Stimulated activated naive CD4-positive, alpha-beta T cell (primary cell): ENCODE measurements at regions not wholly inside any gene's neighbourhood (a gene's known extent, or its start where the extent isn't known, plus 50 kb on each side); places are given as distances from the start of the nearest gene placed in this dataset.

Experiments
- DNase-seq, 6 experiments: peaks; one replicate each; lab custom pipeline; 2025; lab: John Stamatoyannopoulos, UW

- DNase-seq, result no peak
Measured at GRCh38 chr1:29896300-29896699, 660.0 kb downstream of the PTPRU start.

- no peak for DNase-seq
Measured at GRCh38 chr1:29895201-29895600, 658.9 kb downstream of the PTPRU start.

GRCh38 chr1:29894311-29894710 is 658.0 kb downstream of the PTPRU start:
- no peak for DNase-seq

- DNase-seq, result no peak
Measured at GRCh38 chr1:29893806-29894205, 657.5 kb downstream of the PTPRU start.

GRCh38 chr1:29893046-29893723 is 656.9 kb downstream of the PTPRU start:
- DNase-seq, result no peak

GRCh38 chr1:29892247-29892646 is 655.9 kb downstream of the PTPRU start:
- DNase-seq, result no peak

- DNase-seq, result no peak
Measured at GRCh38 chr1:29890201-29890959, 654.1 kb downstream of the PTPRU start.

- no peak for DNase-seq
Measured at GRCh38 chr1:29889776-29890175, 653.5 kb downstream of the PTPRU start.

- no peak for DNase-seq
Measured at GRCh38 chr1:29884740-29885139, 648.4 kb downstream of the PTPRU start.

GRCh38 chr1:29883986-29884385 is 647.7 kb downstream of the PTPRU start:
- no peak for DNase-seq

GRCh38 chr1:29883411-29883832 is 647.1 kb downstream of the PTPRU start:
- no peak for DNase-seq

- DNase-seq, result no peak
Measured at GRCh38 chr1:29880556-29880955, 644.2 kb downstream of the PTPRU start.

- no peak for DNase-seq
Measured at GRCh38 chr1:29879217-29879616, 642.9 kb downstream of the PTPRU start.

- DNase-seq, result no peak
Measured at GRCh38 chr1:29878501-29878900, 642.2 kb downstream of the PTPRU start.

- no peak for DNase-seq
Measured at GRCh38 chr1:29876902-29877301, 640.6 kb downstream of the PTPRU start.

GRCh38 chr1:29876441-29876840 is 640.1 kb downstream of the PTPRU start:
- DNase-seq, result no peak

- DNase-seq, result no peak
Measured at GRCh38 chr1:29875557-29876028, 639.3 kb downstream of the PTPRU start.

- no peak for DNase-seq
Measured at GRCh38 chr1:29870621-29871020, 634.3 kb downstream of the PTPRU start.

- no peak for DNase-seq
Measured at GRCh38 chr1:29869802-29870201, 633.5 kb downstream of the PTPRU start.

- DNase-seq, result no peak
Measured at GRCh38 chr1:29868944-29869343, 632.6 kb downstream of the PTPRU start.

GRCh38 chr1:29868096-29868495 is 631.8 kb downstream of the PTPRU start:
- no peak for DNase-seq

- DNase-seq, result no peak
Measured at GRCh38 chr1:29865051-29865450, 628.7 kb downstream of the PTPRU start.

- no peak for DNase-seq
Measured at GRCh38 chr1:29864431-29865022, 628.2 kb downstream of the PTPRU start.
